ENCODE measurements at regions not wholly inside any gene's neighbourhood (a gene's known extent, or its start where the extent isn't known, plus 50 kb on each side); places are given as distances from the start of the nearest gene placed in this dataset.

GRCh38 chr18:43663159-43663558 is 385.9 kb upstream of the SYT4 start:
- Histone ChIP-seq H3K9me1 (ENCODE audit: control insufficient read depth, extremely low read depth, insufficient read depth, low read length) (no peaks in the 10 kb centered on the region), H2AFZ (ENCODE audit: control insufficient read depth, low read length) (no peak overlapping the region), H4K20me1 (ENCODE audit: control insufficient read depth, extremely low read depth, insufficient read depth, low read length) (no peaks in the 10 kb centered on the region), H3K27me3 (ENCODE audit: control insufficient read depth, extremely low read depth, insufficient read depth, low read length) (no peaks in the 10 kb centered on the region), H3K4me1 (ENCODE audit: control insufficient read depth, extremely low read depth, insufficient read depth, low read length) (peaks cover 11% of the 10 kb centered on the region), H3K9ac (ENCODE audit: control insufficient read depth, extremely low read depth, insufficient read depth, low read length) (no peak overlapping the region), H3K9me3 (ENCODE audit: control insufficient read depth, low read depth, low read length) (no peaks in the 10 kb centered on the region), H3K36me3 (ENCODE audit: control insufficient read depth in 2 of 2, extremely low read depth in 1 of 2, insufficient read depth in 2 of 2, low read length in 2 of 2) (no peaks in the 10 kb centered on the region), H3K4me2 (ENCODE audit: control insufficient read depth, extremely low read depth, insufficient read depth, low read depth, low read length) (no peak overlapping the region), H3K27ac (ENCODE audit: control insufficient read depth, insufficient read depth, low read length) (no peak overlapping the region), H3K79me2 (ENCODE audit: control insufficient read depth, insufficient read depth, low read length) (no peaks in the 10 kb centered on the region), H3K4me3 (ENCODE audit: control insufficient read depth in 2 of 3, extremely low read depth in 1 of 3, insufficient read depth in 2 of 3, low read depth in 1 of 3, low read length in 3 of 3) (no peak overlapping the region)
- DNase-seq (ENCODE audit: low read depth, low spot score) (no peak), FAIRE-seq (no peak)
- dilution Hi-C loops (cut with MboI; ENCODE audit: extremely low pct_ligation_motif_present, low sequenced_read_pairs): no loop called here
- TF ChIP-seq, protein P1, sequence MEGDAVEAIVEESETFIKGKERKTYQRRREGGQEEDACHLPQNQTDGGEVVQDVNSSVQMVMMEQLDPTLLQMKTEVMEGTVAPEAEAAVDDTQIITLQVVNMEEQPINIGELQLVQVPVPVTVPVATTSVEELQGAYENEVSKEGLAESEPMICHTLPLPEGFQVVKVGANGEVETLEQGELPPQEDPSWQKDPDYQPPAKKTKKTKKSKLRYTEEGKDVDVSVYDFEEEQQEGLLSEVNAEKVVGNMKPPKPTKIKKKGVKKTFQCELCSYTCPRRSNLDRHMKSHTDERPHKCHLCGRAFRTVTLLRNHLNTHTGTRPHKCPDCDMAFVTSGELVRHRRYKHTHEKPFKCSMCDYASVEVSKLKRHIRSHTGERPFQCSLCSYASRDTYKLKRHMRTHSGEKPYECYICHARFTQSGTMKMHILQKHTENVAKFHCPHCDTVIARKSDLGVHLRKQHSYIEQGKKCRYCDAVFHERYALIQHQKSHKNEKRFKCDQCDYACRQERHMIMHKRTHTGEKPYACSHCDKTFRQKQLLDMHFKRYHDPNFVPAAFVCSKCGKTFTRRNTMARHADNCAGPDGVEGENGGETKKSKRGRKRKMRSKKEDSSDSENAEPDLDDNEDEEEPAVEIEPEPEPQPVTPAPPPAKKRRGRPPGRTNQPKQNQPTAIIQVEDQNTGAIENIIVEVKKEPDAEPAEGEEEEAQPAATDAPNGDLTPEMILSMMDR (optimal IDR thresholded peaks at IDR 0.05 in 1 of 3, IDR thresholded peaks at IDR 0.05 in 1 of 3, conservative IDR thresholded peaks at IDR 0.05 in 1 of 3; ENCODE audit: extremely low read depth in 1 of 3, insufficient read depth in 2 of 3, low read length in 3 of 3): no peak
- TF ChIP-seq EZH2 (IDR thresholded peaks at IDR 0.05; ENCODE audit: low read length): no peak

GRCh38 chr18:43664487-43665008 is 387.3 kb upstream of the SYT4 start:
- Histone ChIP-seq H3K4me2 (ENCODE audit: control insufficient read depth, extremely low read depth, insufficient read depth, low read depth, low read length) (no peak overlapping the region), H3K9me3 (ENCODE audit: control insufficient read depth, low read depth, low read length) (no peaks in the 10 kb centered on the region), H3K27me3 (ENCODE audit: control insufficient read depth, extremely low read depth, insufficient read depth, low read length) (no peaks in the 10 kb centered on the region), H3K27ac (ENCODE audit: control insufficient read depth, insufficient read depth, low read length) (no peak overlapping the region), H3K79me2 (ENCODE audit: control insufficient read depth, insufficient read depth, low read length) (no peaks in the 10 kb centered on the region), H3K4me3 (ENCODE audit: control insufficient read depth in 2 of 3, extremely low read depth in 1 of 3, insufficient read depth in 2 of 3, low read depth in 1 of 3, low read length in 3 of 3) (no peak overlapping the region), H4K20me1 (ENCODE audit: control insufficient read depth, extremely low read depth, insufficient read depth, low read length) (no peaks in the 10 kb centered on the region), H3K4me1 (ENCODE audit: control insufficient read depth, extremely low read depth, insufficient read depth, low read length) (peaks cover 11% of the 10 kb centered on the region), H3K9ac (ENCODE audit: control insufficient read depth, extremely low read depth, insufficient read depth, low read length) (no peak overlapping the region), H2AFZ (ENCODE audit: control insufficient read depth, low read length) (peak overlapping the region; percentile 51), H3K36me3 (ENCODE audit: control insufficient read depth in 2 of 2, extremely low read depth in 1 of 2, insufficient read depth in 2 of 2, low read length in 2 of 2) (no peaks in the 10 kb centered on the region), H3K9me1 (ENCODE audit: control insufficient read depth, extremely low read depth, insufficient read depth, low read length) (no peaks in the 10 kb centered on the region)
- DNase-seq (ENCODE audit: low read depth, low spot score) (no peak), FAIRE-seq (no peak)
- dilution Hi-C loops (cut with MboI; ENCODE audit: extremely low pct_ligation_motif_present, low sequenced_read_pairs): no loop called here
- no peak for TF ChIP-seq EZH2 (IDR thresholded peaks at IDR 0.05; ENCODE audit: low read length)
- TF ChIP-seq, protein P1 (optimal IDR thresholded peaks at IDR 0.05 in 1 of 3, IDR thresholded peaks at IDR 0.05 in 1 of 3, conservative IDR thresholded peaks at IDR 0.05 in 1 of 3; ENCODE audit: extremely low read depth in 1 of 3, insufficient read depth in 2 of 3, low read length in 3 of 3): no peak

Data from keratinocyte (primary cell).